Ammon's horn (tissue), 1 donor: ENCODE measurements at regions not wholly inside any gene's neighbourhood (a gene's known extent, or its start where the extent isn't known, plus 50 kb on each side); places are given as distances from the start of the nearest gene placed in this dataset.

ENCODE experiments used
- DNase-seq: peaks from one replicate; pipeline ENCODE4 v3.0.0-alpha.2; 2016; ENCODE audit warnings: low spot score

- no peak for DNase-seq
Observed at GRCh38 chr9:126262738-126263137, 63.9 kb upstream of the MVB12B start.

- DNase-seq, result no peak
Observed at GRCh38 chr9:126270556-126270955, 56.1 kb upstream of the MVB12B start.

GRCh38 chr9:126275386-126276001 lies 51.1 kb upstream of the MVB12B start:
- peak; percentile 94 for DNase-seq

GRCh38 chr9:126276056-126276728 lies 50.4 kb upstream of the MVB12B start:
- DNase-seq, result no peak
